Activated naive CD4-positive, alpha-beta T cell treated with anti-CD3 and anti-CD28 coated beads, Interleukin-2, amount 50 U/mL, for 24 hours (primary cell): ENCODE measurements at regions not wholly inside any gene's neighbourhood (a gene's known extent, or its start where the extent isn't known, plus 50 kb on each side); places are given as distances from the start of the nearest gene placed in this dataset.
"Not testable (repeated sequence)": the region's sequence is repeated elsewhere in the genome, so short reads cannot be mapped to it uniquely, and the experiment has no call there.

Source experiments
- H3K27ac Mint-ChIP-seq: one replicate; pipeline ENCODE4 v1.8.0; 2021; ENCODE audit warnings: mild to moderate bottlenecking, mixed read lengths
- H3K27me3 Mint-ChIP-seq: one replicate; pipeline ENCODE4 v1.8.0; 2021; ENCODE audit warnings: mixed read lengths
- H3K36me3 Mint-ChIP-seq: one replicate; pipeline ENCODE4 v1.8.0; 2021; ENCODE audit warnings: mixed read lengths
- H3K4me1 Mint-ChIP-seq: one replicate; pipeline ENCODE4 v1.8.0; 2021; ENCODE audit warnings: mixed read lengths
- H3K4me3 Mint-ChIP-seq: one replicate; pipeline ENCODE4 v1.8.0; 2021; ENCODE audit warnings: mild to moderate bottlenecking, mixed read lengths
- H3K9me3 Mint-ChIP-seq: one replicate; pipeline ENCODE4 v1.8.0; 2021; ENCODE audit warnings: mixed read lengths

DNA sequence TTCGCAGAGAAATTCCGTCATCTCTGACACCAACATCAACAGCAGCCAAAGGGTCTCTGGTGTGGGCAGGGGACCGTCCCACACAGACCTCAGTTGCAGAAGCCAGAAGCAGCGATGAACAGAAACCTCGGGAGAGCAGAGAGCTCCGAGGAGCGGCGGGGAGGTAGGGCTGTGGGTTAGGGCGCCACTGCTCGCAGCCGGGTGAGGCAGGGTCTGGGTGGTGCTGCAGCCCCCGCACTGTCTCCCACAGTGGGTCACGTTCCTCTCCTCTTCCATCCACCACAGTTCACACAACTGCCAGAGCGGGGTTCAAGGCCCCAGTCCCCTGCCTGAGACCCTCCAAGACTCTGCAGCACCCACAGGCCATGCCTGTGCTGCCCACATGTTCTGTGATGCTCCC, 99.9 kb downstream of the OLFM1 start:
- H3K36me3 Mint-ChIP-seq = no peaks in the 10 kb centered on the region
- no peaks in the 10 kb centered on the region for H3K4me1 Mint-ChIP-seq
- no peak overlapping the region for H3K4me3 Mint-ChIP-seq
- no peak overlapping the region for H3K27ac Mint-ChIP-seq
- peaks cover 1% of the 10 kb centered on the region for H3K27me3 Mint-ChIP-seq
- H3K9me3 Mint-ChIP-seq = no peaks in the 10 kb centered on the region

DNA sequence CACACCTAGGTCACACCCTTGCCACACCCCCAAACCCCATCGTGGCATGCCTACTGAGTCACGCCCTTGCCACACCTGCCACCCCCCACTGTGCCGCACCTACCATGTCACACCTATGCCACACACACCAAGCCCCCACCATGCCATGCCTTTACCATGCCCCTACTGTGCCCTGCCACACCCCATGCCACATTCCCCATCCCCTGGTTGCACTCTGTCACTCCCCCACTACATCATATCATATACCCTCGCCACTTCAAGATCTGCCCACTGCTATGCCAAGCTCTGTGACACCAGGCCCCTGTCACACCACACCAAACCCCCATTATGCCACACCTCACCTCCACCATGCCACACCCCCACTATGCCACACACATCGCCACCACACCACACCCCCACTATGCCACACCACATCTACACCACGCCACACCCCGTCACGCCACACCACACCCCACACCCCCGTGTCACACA, 101.2 kb downstream of the OLFM1 start:
- no peak overlapping the region for H3K4me3 Mint-ChIP-seq
- H3K27ac Mint-ChIP-seq = no peak overlapping the region
- peaks cover 1% of the 10 kb centered on the region for H3K27me3 Mint-ChIP-seq
- no peaks in the 10 kb centered on the region for H3K36me3 Mint-ChIP-seq
- no peaks in the 10 kb centered on the region for H3K9me3 Mint-ChIP-seq
- H3K4me1 Mint-ChIP-seq = no peaks in the 10 kb centered on the region

DNA sequence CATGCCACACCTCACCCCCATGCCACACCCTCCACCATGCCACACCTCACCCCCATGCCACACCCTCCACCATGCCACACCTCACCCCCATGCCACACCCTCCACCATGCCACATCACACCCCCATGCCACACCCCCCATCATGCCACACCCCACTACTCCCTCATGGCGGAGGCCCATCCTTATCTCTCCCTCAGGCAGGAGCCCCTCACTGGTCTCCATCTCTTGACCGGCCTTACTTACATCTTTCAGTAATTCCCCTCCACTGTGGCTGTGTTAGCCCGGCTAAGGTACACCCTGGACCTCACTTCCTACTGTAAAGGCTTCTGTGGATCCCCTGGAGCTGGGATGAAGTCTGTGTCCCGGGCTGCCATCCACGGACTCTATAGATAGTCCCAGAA, 102.0 kb downstream of the OLFM1 start:
- no peaks in the 10 kb centered on the region for H3K9me3 Mint-ChIP-seq
- no peak overlapping the region for H3K27ac Mint-ChIP-seq
- no peaks in the 10 kb centered on the region for H3K36me3 Mint-ChIP-seq
- no peaks in the 10 kb centered on the region for H3K4me1 Mint-ChIP-seq
- no peak overlapping the region for H3K4me3 Mint-ChIP-seq
- H3K27me3 Mint-ChIP-seq = peaks cover 1% of the 10 kb centered on the region

DNA sequence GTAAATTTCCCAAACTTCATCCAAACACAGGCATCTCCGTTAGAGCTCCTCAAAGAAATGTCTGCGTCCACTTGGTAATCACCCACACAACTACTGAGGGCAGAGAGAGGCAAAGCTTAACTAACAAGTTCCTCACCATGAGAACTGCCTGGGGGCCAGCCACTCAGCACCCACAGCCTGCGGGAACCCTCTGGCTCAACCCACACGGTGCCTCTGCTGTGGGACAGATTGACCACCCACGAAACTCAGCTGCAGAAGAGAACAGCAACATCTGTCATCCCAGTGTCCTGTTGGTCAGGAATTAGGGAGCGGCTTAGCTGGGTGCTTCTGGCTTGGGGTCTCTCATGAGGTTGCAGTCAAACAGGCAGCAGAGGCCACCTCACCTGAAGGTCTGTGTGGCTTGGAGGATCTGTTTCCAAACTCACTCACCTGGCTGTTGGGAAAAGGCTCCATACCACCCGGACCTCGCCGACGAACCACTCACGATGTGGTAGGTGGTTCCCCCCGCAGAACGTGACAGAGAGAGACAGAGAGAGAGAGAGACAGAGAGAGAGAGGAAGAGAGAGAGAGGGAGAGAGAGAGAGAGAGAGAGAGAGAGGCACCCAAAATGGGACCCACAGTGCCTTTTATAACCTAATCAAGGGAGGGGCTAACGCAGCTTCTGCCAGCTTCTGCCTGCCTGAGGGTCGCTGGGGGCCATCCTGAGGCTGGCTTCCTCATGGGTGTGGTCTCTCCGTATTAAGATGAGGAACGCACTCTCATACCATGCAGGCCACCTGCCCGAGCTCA, 103.5 kb downstream of the OLFM1 start:
- Mint-ChIP-seq H3K27ac (no peak overlapping the region), H3K9me3 (no peaks in the 10 kb centered on the region), H3K27me3 (peaks cover 1% of the 10 kb centered on the region), H3K36me3 (no peaks in the 10 kb centered on the region), H3K4me1 (no peaks in the 10 kb centered on the region), H3K4me3 (no peak overlapping the region)

DNA sequence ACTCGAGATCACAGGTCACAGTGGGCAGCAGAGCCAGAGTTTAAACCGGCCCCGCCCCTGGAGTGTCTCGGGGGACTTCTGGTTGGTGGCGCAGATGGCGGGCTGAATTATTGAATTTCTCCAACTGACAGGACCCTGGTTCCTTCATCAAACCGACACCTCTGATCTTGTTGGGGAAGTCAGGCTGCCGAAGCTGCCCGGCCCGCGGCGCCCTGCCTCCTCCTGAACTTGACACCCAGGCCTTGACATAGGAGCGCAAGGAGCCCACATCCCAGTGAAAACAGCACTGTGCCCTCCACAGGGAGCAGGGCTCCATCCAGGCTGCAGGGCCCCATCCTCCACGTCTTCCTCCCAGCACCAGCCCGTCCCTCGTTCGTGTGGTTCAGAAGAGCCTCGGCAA, 105.2 kb downstream of the OLFM1 start:
- Mint-ChIP-seq H3K9me3 (no peaks in the 10 kb centered on the region), H3K4me3 (no peak overlapping the region), H3K27me3 (peaks cover 1% of the 10 kb centered on the region), H3K36me3 (no peaks in the 10 kb centered on the region), H3K27ac (no peak overlapping the region), H3K4me1 (no peaks in the 10 kb centered on the region)

DNA sequence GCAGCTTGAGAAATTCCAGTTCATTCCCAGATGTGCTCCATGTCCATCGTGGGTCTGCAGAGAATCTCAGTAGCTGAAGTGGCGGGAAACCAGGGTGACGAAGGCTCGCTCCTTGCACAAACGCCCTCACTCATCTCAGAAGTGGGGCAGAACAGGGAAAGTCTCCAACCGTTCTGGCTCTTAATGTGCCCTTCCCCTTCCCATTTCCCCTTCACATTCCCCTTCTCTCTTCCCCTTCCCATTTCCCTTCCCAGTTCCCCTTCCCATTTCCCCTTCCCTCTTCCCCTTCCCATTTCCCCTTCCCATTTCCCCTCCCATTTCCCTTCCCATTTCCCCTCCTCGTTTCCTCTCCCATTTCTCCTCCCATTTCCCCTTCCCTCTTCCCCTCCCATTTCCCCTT, 108.5 kb downstream of the OLFM1 start:
- H3K27ac Mint-ChIP-seq, H3K9me3 Mint-ChIP-seq, H3K4me1 Mint-ChIP-seq, H3K36me3 Mint-ChIP-seq, H3K4me3 Mint-ChIP-seq: not testable (repeated sequence)
- peaks cover 11% of the 10 kb centered on the region for H3K27me3 Mint-ChIP-seq

DNA sequence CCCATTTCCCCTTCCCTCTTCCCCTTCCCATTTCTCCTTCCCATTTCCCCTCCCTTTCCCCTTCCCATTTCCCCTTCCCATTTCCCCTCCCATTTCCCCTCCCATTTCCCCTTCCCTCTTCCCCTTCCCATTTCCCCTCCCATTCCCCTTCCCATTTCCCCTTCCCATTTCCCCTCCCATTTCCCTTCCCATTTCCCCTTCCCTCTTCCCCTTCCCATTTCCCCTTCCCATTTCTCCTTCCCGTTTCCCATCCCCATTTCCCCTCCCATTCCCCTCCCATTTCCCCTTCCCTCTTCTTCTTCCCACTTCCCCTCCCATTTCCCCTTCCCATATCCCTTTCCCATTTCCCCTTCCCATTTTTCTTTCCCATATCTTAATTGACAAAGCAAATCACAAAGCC, 109.0 kb downstream of the OLFM1 start:
- Mint-ChIP-seq H3K9me3 (no peaks in the 10 kb centered on the region), H3K4me3 (no peak overlapping the region), H3K36me3 (no peaks in the 10 kb centered on the region), H3K27me3 (peaks cover 11% of the 10 kb centered on the region), H3K27ac (no peak overlapping the region), H3K4me1 (no peaks in the 10 kb centered on the region)

DNA sequence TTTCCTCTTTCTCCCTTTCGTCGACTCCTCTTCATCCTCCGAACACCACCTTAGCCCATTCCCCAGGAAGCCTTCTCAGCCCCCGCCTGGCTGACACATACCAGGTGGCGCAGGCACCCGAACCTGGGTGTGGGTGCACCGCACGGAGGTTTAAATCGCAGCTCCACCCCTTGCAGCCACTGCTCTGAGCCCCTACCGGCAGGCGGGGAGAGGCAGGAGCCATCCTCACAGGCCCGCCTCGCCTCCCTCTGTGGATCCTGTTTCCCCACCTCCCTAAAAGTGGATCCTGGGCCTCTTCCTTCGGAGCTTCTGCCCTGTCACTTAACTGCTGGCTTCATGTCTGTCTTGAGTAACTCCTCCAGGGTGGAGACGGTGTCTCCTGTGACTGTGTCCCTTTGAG, 110.7 kb downstream of the OLFM1 start:
- H3K27ac Mint-ChIP-seq = no peak overlapping the region
- H3K9me3 Mint-ChIP-seq = no peaks in the 10 kb centered on the region
- H3K27me3 Mint-ChIP-seq = peaks cover 11% of the 10 kb centered on the region

DNA sequence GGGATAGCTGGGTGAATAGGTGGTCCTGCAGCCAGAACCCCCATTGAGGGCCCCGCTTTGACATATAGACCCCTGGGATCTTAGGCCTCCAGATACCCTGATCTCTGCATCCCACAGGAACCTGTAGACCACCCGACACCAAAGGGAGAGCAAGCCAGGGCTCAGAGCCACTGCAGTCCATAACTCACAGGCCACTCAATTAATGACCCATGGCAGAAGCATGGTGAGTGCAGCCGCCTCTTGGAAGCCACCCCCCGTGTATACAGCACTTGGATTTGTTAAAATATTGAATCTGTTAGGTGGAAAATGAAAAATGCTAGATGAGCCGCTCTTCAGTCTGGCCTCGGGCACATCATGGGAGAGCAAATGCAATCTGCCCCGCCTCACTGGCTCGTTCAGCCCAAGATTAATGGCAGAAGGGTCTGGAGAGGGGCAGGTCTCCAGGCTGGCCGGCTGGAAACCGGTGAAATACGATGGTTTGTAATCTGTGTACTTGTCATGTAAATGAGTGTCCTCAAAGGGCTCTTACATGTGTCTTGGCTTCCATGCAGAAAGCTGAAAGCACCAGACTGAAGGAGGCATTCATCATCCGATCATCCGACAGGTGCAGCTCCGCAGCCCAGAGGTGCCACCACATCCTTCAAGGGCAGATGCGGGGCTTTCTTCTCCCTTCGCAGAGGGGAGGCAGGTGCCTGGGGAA, 111.3 kb downstream of the OLFM1 start:
- H3K9me3 Mint-ChIP-seq = no peaks in the 10 kb centered on the region
- H3K4me1 Mint-ChIP-seq = no peaks in the 10 kb centered on the region
- H3K4me3 Mint-ChIP-seq = no peak overlapping the region
- H3K36me3 Mint-ChIP-seq = no peaks in the 10 kb centered on the region
- H3K27ac Mint-ChIP-seq = no peak overlapping the region
- peaks cover 11% of the 10 kb centered on the region for H3K27me3 Mint-ChIP-seq

More for the DNA sequence above, 110.7 kb downstream of the OLFM1 start:
- Mint-ChIP-seq H3K4me3 (no peak overlapping the region), H3K36me3 (no peaks in the 10 kb centered on the region), H3K4me1 (no peaks in the 10 kb centered on the region)

DNA sequence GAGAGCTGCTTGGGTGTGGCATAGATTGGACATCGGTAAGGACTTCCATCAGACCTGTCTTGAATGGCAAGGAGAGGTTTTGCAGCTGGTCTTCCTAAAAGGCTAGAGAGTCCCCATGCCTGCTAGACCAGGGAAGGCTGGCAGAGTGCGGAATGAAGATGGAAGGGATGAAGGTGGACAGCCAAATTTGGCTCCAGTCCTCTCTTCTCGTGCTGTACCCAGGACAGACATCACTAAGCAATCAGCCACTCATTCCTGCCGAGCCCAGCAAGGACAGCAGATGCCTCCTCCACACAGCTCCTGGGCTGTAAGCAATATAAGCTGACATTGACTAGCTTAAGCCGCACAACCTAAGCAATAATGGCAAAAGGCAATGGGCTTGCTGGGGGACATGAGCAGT, 112.0 kb downstream of the OLFM1 start:
- H3K4me3 Mint-ChIP-seq = no peak overlapping the region
- H3K9me3 Mint-ChIP-seq = no peaks in the 10 kb centered on the region
- no peaks in the 10 kb centered on the region for H3K4me1 Mint-ChIP-seq
- H3K27ac Mint-ChIP-seq = no peak overlapping the region
- H3K27me3 Mint-ChIP-seq = peaks cover 11% of the 10 kb centered on the region
- no peaks in the 10 kb centered on the region for H3K36me3 Mint-ChIP-seq

DNA sequence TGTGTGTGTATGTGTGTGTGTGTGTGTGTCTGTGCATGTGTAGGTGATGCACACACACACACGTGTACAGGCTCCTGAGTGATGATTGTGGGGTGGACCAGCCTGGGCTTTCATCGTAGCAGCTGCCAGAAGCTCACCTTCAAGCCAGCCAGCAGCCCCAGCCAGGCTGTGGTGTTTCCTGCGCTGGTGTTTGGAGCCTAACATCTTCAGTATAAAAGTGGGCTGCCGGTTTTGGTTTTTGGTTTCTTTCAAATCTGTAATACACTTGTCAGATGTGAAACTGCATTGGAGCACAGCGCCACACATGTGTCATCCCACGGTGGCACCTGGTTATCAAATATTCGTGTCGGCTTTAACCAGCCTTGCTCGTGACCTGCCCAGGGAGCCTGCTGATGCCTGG, 114.2 kb downstream of the OLFM1 start:
- Mint-ChIP-seq H3K27me3 (peaks cover 11% of the 10 kb centered on the region), H3K4me3 (no peak overlapping the region), H3K36me3 (no peaks in the 10 kb centered on the region), H3K27ac (no peak overlapping the region), H3K9me3 (no peaks in the 10 kb centered on the region), H3K4me1 (no peaks in the 10 kb centered on the region)

DNA sequence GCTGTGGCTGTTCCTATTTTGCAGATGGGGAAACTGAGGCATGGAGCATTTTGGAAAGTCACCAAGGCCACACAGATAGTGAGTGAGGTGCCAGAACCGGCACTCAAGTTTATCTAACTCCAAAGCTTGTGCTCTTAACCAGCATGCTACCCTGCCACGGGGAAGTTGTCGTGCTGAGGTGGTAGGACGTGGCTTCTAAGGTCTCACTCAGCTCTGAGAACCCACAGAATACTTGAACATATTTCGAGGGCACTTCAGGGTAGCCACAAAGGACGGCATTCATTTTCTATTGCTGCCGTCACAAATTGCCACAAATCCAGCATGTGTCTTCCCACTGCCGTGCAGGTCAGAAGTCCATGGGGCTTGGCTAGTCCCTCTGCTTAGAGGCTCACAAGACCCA, 116.7 kb downstream of the OLFM1 start:
- Mint-ChIP-seq H3K4me1 (no peaks in the 10 kb centered on the region), H3K4me3 (no peak overlapping the region), H3K27me3 (no peaks in the 10 kb centered on the region), H3K36me3 (no peaks in the 10 kb centered on the region), H3K9me3 (no peaks in the 10 kb centered on the region), H3K27ac (no peak overlapping the region)

DNA sequence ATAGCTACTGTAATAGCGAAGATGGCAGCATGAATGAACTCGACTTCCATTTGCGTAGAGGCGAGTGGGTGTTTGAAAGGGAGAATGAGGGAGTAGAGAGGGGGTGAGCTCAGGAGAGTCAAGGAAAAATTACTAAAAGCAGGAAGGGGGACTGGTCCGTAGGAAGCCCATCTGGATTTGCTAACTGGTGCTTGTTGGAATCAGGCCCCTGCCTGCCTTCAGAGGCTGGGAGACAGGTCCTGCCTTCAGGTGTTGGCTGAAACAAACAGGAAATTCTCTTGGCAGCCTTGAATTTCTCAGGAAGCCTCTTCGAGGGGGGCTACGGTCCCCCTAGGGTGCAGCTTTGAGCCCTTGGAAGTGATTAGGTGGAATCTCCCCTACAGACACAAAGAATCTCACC, 121.7 kb downstream of the OLFM1 start:
- no peak overlapping the region for H3K4me3 Mint-ChIP-seq
- H3K9me3 Mint-ChIP-seq = no peaks in the 10 kb centered on the region
- H3K27ac Mint-ChIP-seq = no peak overlapping the region
- no peaks in the 10 kb centered on the region for H3K4me1 Mint-ChIP-seq
- H3K27me3 Mint-ChIP-seq = no peaks in the 10 kb centered on the region
- no peaks in the 10 kb centered on the region for H3K36me3 Mint-ChIP-seq

DNA sequence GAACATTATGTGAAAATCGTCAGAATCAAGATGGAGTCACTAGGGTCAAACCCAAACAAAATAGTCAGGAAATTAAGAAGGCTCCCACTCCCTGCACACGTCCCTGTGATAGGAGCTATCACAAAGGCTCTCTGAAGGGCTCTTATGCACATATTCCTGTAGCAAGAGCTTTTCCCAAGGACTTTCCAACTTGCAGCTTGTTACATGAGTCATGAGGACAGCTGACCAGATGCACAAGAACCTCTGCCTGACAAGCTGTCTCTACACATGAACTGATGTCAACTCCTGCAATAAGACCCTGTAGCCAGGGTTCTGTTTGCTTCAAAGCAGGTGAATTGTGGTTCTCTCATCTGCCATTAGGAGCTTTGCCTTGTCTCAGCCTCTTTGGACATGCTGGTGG, 122.4 kb downstream of the OLFM1 start:
- Mint-ChIP-seq H3K4me3 (no peak overlapping the region), H3K36me3 (no peaks in the 10 kb centered on the region), H3K9me3 (no peaks in the 10 kb centered on the region), H3K4me1 (no peaks in the 10 kb centered on the region), H3K27me3 (no peaks in the 10 kb centered on the region), H3K27ac (no peak overlapping the region)

DNA sequence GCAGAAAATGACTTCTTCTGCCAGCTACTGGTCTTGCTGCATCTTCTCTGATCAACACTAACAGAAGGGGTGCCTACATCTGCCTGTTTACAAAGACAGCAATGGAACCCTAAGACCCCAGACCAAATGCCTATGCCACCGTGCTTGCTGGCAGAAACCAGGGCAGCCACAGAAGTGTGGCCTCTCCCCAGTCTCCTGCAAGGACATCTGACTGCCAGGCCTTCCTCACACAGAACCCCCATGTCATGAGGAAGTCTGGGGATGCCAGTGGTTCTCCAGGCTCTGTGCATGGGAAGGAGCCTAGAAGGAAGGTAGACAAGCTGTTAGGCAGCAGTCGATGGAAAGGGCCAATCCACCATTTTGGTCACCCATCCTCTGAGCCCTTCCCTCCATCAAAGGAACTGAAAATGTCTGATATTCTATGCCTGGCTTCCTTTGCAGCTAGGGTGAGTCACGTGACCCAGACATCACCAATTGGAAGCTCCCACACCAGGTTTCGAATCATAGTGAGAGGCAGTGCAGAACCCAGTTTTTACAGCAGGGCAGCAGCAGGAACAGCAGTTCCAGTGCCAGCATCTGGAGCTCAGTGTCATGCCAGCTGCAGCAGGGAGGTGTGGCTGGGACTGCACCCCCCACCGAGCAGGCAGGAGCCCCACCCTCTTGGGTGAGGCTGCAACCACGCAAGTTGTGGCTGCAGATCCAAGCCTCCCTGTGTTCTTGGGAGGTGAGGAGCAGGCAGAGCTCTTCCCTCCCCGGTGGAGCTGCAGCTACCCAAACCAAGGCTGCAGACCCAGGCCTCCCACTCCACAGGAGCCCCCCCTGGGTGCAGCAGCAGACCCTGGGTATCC, 123.4 kb downstream of the OLFM1 start:
- Mint-ChIP-seq H3K36me3 (no peaks in the 10 kb centered on the region), H3K4me1 (no peaks in the 10 kb centered on the region), H3K4me3 (no peak overlapping the region), H3K27ac (no peak overlapping the region), H3K9me3 (no peaks in the 10 kb centered on the region), H3K27me3 (no peaks in the 10 kb centered on the region)

DNA sequence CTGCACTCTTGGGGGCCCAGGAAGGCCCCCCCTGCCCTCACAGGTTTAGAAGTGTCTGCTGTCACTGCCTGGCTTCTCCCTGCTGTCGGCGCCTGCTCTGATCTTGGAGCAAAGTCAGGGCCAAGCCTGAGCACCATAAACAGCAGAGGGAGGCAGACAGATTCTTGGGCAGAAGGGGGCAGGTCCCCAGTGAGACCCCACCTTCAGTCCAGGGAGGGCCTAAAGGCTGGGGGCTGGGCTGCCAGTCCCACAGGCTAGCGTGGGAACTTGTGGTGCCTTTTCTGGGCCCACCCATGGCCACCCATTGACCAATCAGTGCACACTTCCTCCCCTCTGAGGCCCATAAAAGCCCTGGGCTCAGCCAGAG, 124.0 kb downstream of the OLFM1 start:
- Mint-ChIP-seq H3K27ac (no peak overlapping the region), H3K4me1 (no peaks in the 10 kb centered on the region), H3K36me3 (no peaks in the 10 kb centered on the region), H3K27me3 (no peaks in the 10 kb centered on the region), H3K4me3 (no peak overlapping the region), H3K9me3 (no peaks in the 10 kb centered on the region)
